HUES6 (cell line): ENCODE measurements at regions not wholly inside any gene's neighbourhood (a gene's known extent, or its start where the extent isn't known, plus 50 kb on each side); places are given as distances from the start of the nearest gene placed in this dataset.
"Not testable (repeated sequence)": the region's sequence is repeated elsewhere in the genome, so short reads cannot be mapped to it uniquely, and the experiment has no call there.

ENCODE experiments used
- H3K27ac ChIP-seq: 2 replicates; pipeline ENCODE4 v1.7.0; 2013; ENCODE audit warnings: low read depth, mild to moderate bottlenecking, low read length, inconsistent platforms
- H3K27me3 ChIP-seq: 2 replicates; pipeline ENCODE4 v1.6.1; 2013; ENCODE audit warnings: low read length; ENCODE audit not compliant: control insufficient read depth, insufficient read depth
- H3K36me3 ChIP-seq: 2 replicates; pipeline ENCODE4 v1.6.1; 2013; ENCODE audit warnings: low read length; ENCODE audit not compliant: control insufficient read depth, insufficient read depth
- H3K4me1 ChIP-seq: 2 replicates; pipeline ENCODE4 v1.6.1; 2013; ENCODE audit warnings: low read length; ENCODE audit not compliant: control insufficient read depth, insufficient read depth
- H3K4me3 ChIP-seq: 2 replicates; pipeline ENCODE4 v1.5.1; 2013; ENCODE audit warnings: low read depth, low read length
- H3K9ac ChIP-seq: one replicate; pipeline ENCODE4 v1.6.1; 2013; ENCODE audit warnings: mild to moderate bottlenecking, low read length
- H3K9me3 ChIP-seq: 2 replicates; pipeline ENCODE4 v1.6.1; 2013; ENCODE audit warnings: low read depth, low read length; ENCODE audit not compliant: control insufficient read depth, insufficient read depth

GRCh38 chr6:49299279-49299678 lies 163.8 kb downstream of the MMUT start:
- Histone ChIP-seq H3K9ac (no peak overlapping the region), H3K27me3 (no peaks in the 10 kb centered on the region), H3K27ac (no peak overlapping the region), H3K4me1 (no peaks in the 10 kb centered on the region), H3K36me3 (no peaks in the 10 kb centered on the region), H3K4me3 (no peak overlapping the region), H3K9me3 (no peaks in the 10 kb centered on the region)

GRCh38 chr6:49284180-49284579 lies 178.9 kb downstream of the MMUT start:
- Histone ChIP-seq H3K27ac (no peak overlapping the region), H3K9me3 (no peaks in the 10 kb centered on the region), H3K9ac (no peak overlapping the region), H3K27me3 (no peaks in the 10 kb centered on the region), H3K36me3 (no peaks in the 10 kb centered on the region), H3K4me3 (no peak overlapping the region), H3K4me1 (no peaks in the 10 kb centered on the region)

GRCh38 chr6:49274809-49275769 lies 188.0 kb downstream of the MMUT start:
- H3K4me1 ChIP-seq, H3K4me3 ChIP-seq, H3K36me3 ChIP-seq, H3K27ac ChIP-seq, H3K9ac ChIP-seq, H3K27me3 ChIP-seq: not testable (repeated sequence)
- peaks cover 21% of the 10 kb centered on the region for H3K9me3 ChIP-seq

GRCh38 chr6:49269190-49269589 lies 193.9 kb downstream of the MMUT start:
- Histone ChIP-seq H3K4me1 (no peaks in the 10 kb centered on the region), H3K27me3 (no peaks in the 10 kb centered on the region), H3K27ac (no peak overlapping the region), H3K36me3 (no peaks in the 10 kb centered on the region), H3K4me3 (no peak overlapping the region), H3K9me3 (peaks cover 14% of the 10 kb centered on the region), H3K9ac (no peak overlapping the region)

- peaks cover 8% of the 10 kb centered on the region; the same call in 1 of the 2 replicates for H3K9me3 ChIP-seq
- no peak overlapping the region for H3K4me3 ChIP-seq
- H3K27me3 ChIP-seq, result no peaks in the 10 kb centered on the region
- no peaks in the 10 kb centered on the region for H3K36me3 ChIP-seq
- no peak overlapping the region for H3K9ac ChIP-seq
- H3K4me1 ChIP-seq, result no peaks in the 10 kb centered on the region
- no peak overlapping the region for H3K27ac ChIP-seq
These were observed 198.1 kb downstream of the MMUT start for GRCh38 chr6:49264909-49265308.

- H3K9me3 ChIP-seq, result peaks cover 8% of the 10 kb centered on the region; the same call in 1 of the 2 replicates
- H3K27ac ChIP-seq, result no peak overlapping the region
- H3K4me1 ChIP-seq, result no peaks in the 10 kb centered on the region
- H3K9ac ChIP-seq, result no peak overlapping the region
- no peaks in the 10 kb centered on the region for H3K27me3 ChIP-seq
- H3K4me3 ChIP-seq, result no peak overlapping the region
- no peaks in the 10 kb centered on the region for H3K36me3 ChIP-seq
These were observed 198.6 kb downstream of the MMUT start for GRCh38 chr6:49264496-49264895.

GRCh38 chr6:49257549-49257948 lies 205.5 kb downstream of the MMUT start:
- Histone ChIP-seq H3K9me3 (no peaks in the 10 kb centered on the region), H3K9ac (no peak overlapping the region), H3K27me3 (no peaks in the 10 kb centered on the region), H3K4me1 (peaks cover 11% of the 10 kb centered on the region; the same call in 1 of the 2 replicates), H3K4me3 (no peak overlapping the region), H3K36me3 (no peaks in the 10 kb centered on the region), H3K27ac (no peak overlapping the region)

- Histone ChIP-seq H3K36me3 (no peaks in the 10 kb centered on the region), H3K27me3 (no peaks in the 10 kb centered on the region), H3K4me3 (no peak overlapping the region), H3K9me3 (no peaks in the 10 kb centered on the region), H3K27ac (no peak overlapping the region), H3K4me1 (peaks cover 11% of the 10 kb centered on the region; the same call in 1 of the 2 replicates), H3K9ac (no peak overlapping the region)
These were observed 207.7 kb downstream of the MMUT start for GRCh38 chr6:49255335-49255734.

GRCh38 chr6:49252901-49253300 lies 210.2 kb downstream of the MMUT start:
- no peaks in the 10 kb centered on the region for H3K36me3 ChIP-seq
- no peak overlapping the region for H3K4me3 ChIP-seq
- H3K27ac ChIP-seq, result no peak overlapping the region
- peaks cover 7% of the 10 kb centered on the region; the same call in 1 of the 2 replicates for H3K4me1 ChIP-seq
- no peaks in the 10 kb centered on the region for H3K27me3 ChIP-seq
- no peak overlapping the region for H3K9ac ChIP-seq
- H3K9me3 ChIP-seq, result no peaks in the 10 kb centered on the region

- Histone ChIP-seq H3K9ac (no peak overlapping the region), H3K4me1 (no peaks in the 10 kb centered on the region), H3K27ac (no peak overlapping the region), H3K9me3 (no peaks in the 10 kb centered on the region), H3K27me3 (no peaks in the 10 kb centered on the region), H3K36me3 (no peaks in the 10 kb centered on the region), H3K4me3 (no peak overlapping the region)
These were observed 229.6 kb downstream of the MMUT start for GRCh38 chr6:49233483-49233882.

- Histone ChIP-seq H3K9me3 (0 out of 2 replicates have a peak, but pooled peaks cover 2% of the 10 kb centered on the region), H3K27me3 (no peaks in the 10 kb centered on the region), H3K9ac (no peak overlapping the region), H3K36me3 (no peaks in the 10 kb centered on the region), H3K4me3 (no peak overlapping the region), H3K27ac (no peak overlapping the region), H3K4me1 (no peaks in the 10 kb centered on the region)
These were observed 237.6 kb downstream of the MMUT start for GRCh38 chr6:49225471-49225870.
